GF-D8 (cell line): ENCODE measurements at regions not wholly inside any gene's neighbourhood (a gene's known extent, or its start where the extent isn't known, plus 50 kb on each side); places are given as distances from the start of the nearest gene placed in this dataset.
"Not testable (repeated sequence)": the region's sequence is repeated elsewhere in the genome, so short reads cannot be mapped to it uniquely, and the experiment has no call there.

Experiments used
- DNase-seq: peaks from one replicate; lab custom pipeline; 2025; lab: John Stamatoyannopoulos, UW

GRCh38 chr1:56266359-56266758, 313.0 kb downstream of the PLPP3 start:
- no peak for DNase-seq

- DNase-seq, result no peak
Observed at GRCh38 chr1:56265216-56265615, 314.1 kb downstream of the PLPP3 start.

DNA sequence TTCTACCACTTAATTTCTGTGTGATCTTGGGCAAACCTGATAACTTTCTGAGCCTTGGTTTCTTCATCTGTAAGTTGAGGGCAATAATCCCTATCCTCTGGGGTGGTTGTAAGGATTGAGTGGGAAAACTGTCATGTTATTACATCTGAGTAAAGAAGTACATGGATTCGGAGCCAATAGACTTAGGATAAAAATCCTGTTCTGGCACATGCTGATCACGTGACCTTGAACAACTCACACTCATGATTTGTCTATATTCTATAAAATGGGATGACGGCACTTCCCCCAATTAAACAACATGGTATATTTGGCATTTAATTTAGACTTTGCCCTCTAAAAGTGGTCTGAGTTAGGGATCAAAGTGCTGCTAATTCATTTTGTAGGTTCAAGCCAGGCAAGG, 315.5 kb downstream of the PLPP3 start:
- DNase-seq, result no peak

GRCh38 chr1:56258371-56258770, 321.0 kb downstream of the PLPP3 start:
- no peak for DNase-seq

DNA sequence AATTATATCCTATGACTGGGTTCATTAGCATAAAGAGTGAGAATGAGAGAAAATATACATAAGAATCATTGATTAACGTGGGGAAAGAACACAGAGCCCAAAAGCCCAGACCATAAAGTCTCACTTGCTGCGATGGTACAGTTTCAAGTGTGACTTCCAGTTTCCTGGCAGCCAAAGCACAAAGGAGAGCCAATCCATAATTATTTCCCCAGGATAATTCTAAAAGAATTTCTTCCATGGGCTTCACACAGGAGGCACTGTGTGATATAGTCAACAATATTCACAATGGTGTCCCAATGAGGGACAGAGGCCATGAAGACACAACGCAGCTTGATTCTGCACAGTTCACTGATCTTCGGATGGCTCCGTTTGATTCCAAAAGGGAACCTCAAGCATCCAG, 321.6 kb downstream of the PLPP3 start:
- DNase-seq, result no peak

GRCh38 chr1:56256153-56257000, 323.0 kb downstream of the PLPP3 start:
- DNase-seq, result no peak

GRCh38 chr1:56255516-56256152, 323.7 kb downstream of the PLPP3 start:
- DNase-seq, result no peak

- DNase-seq, result no peak
Observed at GRCh38 chr1:56254130-56254529, 325.2 kb downstream of the PLPP3 start.

DNA sequence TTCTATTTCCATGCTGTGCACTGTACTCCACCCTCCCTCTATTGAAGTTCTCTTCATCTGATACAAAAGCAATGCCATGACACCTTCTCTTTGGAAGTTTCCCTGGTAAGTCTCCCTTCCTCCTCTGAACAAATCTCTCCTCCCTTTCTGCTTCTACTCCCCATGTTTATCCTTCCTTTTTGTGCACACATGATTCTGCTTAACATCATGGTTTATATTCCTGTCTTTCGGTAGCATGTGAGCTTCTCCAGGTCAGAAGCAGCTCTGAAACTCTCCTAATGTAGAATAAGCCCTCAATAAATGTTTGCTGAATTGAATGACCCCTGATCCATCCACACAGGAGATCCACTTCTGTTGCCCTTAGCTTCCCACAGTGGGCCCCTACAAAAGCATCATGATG, 328.6 kb downstream of the PLPP3 start:
- DNase-seq, result no peak

- DNase-seq, result peak; percentile 6
Observed at GRCh38 chr1:56249234-56249633, 330.1 kb downstream of the PLPP3 start.

DNA sequence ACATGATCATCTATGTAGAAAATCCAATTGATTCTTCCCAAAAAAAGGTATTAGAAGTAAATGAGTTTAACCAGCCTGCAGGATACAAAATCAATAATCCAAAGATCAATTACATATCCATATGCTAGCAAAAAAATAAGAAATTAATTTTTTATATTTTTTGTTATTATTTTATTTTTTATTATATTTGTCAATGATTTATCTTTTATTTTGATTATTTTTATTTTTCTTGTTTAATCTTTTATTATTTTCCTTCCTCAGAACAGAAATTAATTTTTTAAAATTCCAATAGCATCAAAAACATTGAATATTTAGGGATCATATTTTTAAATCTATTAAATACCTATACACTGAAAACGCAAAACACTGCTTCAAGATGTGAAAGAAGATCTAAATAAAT, 331.2 kb downstream of the PLPP3 start:
- DNase-seq, result no peak

DNA sequence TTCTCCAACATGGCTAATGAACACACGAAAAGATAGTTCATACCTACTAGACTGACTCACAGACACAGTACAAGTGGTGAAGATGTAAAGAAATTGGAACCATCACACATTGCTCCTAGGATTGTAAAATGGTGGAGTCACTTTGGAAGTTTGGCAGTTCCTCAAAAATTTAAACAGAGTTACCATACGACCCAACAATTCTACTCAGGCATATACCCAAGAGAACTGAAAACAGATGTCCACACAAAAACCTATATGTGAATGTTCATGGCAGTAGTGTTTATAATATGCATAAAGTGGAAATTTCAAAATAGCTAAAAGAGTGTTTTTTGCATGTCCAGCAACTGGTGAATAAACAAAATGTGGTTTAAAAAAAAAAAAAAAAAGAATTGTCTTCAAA, 332.6 kb downstream of the PLPP3 start:
- not testable (repeated sequence) for DNase-seq

GRCh38 chr1:56240400-56240799, 339.0 kb downstream of the PLPP3 start:
- no peak for DNase-seq

DNA sequence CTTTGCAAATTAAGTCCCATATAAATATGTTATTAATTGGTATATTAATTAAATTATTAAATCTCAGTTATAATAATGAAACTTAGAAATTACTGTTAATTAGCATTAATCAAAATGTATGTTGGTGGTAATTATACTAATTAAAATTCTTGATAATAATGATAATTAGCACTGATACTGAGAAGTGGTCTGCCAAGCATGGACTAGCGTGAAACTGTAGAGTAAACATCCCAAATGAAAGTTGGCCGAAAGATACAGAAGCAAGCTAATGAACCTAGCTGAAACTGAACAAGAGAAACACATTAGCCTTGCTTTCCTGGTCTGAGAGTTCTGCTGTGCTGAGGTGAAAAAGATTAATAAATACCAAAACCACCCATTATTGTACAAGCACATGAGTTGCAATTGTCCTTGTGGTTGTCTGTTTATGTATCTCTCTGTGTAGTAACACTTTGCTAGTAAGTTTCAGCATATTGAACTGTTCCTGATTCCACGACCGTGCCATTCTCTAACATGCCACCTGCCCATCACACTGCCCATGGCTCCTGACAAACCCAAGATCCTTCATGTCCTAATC, 341.8 kb downstream of the PLPP3 start:
- DNase-seq, result no peak

GRCh38 chr1:56236688-56237087, 342.7 kb downstream of the PLPP3 start:
- DNase-seq, result no peak

DNA sequence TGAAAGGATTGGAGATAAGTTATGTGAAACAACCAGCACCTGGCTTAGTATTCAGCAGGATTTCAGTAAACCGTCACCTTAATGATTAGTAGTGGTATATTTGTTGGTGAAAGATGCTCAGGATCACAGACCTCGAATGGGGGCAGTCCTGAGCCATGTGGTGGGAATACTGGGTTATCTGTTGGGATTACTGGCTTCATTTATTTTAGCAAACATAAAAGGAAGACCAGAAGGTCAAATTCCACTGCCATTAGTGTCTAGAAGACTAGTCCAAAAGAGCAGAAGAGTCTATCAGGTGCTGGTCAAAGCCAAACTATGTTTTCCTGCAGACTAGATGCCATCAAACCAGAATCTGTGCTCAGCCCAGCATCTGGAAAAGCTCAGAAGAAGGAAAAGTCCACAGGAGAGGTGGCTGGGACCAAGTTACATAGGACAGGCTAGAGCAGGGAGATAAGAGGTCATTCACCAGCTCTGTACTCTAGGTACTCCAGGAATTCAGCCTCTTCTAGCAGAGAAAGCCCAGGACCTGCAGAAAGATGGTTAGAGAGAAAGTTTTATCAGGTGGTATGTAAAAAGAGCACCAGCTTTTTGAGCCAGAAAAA, 343.4 kb downstream of the PLPP3 start:
- DNase-seq, result no peak

DNA sequence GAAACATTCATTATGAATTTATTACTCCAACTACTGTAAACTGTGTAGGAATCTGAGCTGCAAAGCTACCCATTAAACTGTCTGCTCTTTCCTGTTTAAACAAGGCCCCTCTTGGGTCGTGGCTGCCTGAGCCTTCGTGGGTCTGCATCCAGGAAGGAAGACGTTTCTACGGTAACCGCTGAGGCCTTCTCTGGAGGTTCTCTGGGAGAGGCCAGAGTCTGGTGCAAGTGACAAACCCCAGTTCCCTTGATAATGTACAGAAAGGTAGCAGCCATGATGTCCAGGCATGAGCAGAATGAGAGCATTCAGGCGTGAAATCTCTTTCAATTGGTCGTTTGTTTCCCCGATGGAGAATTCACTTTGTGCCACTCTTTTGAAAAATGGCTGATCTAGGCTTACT, 350.2 kb downstream of the PLPP3 start:
- DNase-seq, result no peak

- no peak for DNase-seq
Observed at GRCh38 chr1:56227886-56228285, 351.5 kb downstream of the PLPP3 start.

DNA sequence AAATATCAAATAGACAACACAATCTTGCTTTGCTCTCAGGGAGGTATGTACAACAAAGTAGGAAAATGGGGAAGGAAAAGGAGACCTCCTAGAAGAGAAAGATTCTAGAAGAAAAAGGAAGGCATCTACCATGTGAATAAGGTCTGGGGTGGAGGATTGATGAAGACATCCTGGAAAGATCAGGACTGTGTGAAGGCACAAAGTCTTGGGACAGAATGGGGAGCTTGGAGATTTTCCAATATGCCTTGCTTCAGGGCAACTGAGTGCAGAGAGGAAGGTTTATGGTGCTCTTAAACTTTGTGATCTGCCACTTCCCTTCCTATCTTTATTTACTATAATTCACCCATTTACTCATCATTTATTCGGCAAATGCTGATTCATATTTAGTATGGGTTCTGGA, 352.0 kb downstream of the PLPP3 start:
- DNase-seq, result no peak

DNA sequence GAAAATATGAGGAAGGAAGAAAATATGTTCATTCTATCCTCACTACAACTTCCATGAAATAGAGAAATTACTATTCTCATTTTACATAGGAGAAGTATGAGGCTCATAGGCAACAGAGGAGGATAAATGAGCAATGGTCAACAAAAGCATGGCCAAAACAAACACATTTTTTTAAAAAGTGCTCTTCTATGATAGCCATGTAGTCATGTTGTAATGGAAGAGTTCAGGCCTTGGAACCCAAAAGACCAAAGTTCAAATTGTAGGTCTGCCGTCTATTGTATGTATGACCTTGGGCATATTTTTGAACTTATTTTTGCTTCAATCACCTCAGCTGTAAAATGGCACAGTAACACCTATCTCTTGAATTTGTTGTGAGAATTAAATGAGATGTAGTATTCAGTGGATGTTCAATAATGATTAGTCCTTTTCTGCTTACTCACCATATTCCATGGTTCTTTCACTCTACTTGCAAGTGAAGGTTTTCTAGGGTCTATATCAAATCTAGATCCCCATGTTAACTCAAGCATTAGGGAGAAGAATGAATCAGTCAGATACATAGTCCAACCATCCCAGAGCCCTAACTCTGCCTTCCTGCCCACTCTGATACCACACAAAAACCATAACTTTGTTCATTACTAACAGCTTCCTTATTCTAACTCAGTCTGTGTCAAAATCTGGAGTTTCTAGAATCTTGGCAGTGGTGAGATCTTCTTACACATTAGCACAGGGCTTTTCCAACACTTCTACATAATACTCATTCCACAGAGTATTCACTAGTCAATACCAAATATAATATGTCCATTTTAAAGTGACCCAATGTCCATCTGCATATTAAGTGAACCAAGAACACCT, 353.2 kb downstream of the PLPP3 start:
- no peak for DNase-seq

DNA sequence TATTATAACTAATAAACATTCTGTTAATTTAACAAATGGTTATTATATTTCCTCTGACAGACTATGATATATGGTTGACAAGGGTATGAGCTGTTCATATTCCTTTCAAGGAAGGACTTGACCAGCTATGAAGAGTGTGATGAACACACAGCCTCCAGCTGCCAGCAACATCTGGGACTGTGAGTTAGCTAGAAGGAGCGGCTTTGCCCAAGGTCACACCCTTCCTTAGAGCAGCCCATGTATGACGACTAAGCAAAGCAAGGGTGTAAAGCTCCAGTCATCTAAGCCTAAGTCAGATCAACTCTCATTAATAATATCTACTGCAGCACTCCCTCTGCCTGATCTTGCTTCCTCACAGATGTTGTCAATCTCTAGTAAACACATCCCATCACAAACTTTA, 355.4 kb downstream of the PLPP3 start:
- DNase-seq, result no peak
